GM23338 (cell line): ENCODE measurements at regions not wholly inside any gene's neighbourhood (a gene's known extent, or its start where the extent isn't known, plus 50 kb on each side); places are given as distances from the start of the nearest gene placed in this dataset.

Experiments used
- ATAC-seq: fragments of 200-7000 bp; cut with Tn5 transposase; 3 replicates; pipeline ENCODE4 v1.9.1; 2020
- DNase-seq: peaks from one replicate; pipeline ENCODE4 v3.0.0-alpha.2; 2015; ENCODE audit warnings: low spot score
- H2AFZ ChIP-seq: fragments of 200-600 bp; sonication (generic); 2 replicates; pipeline ENCODE4 v1.8.0; 2016; ENCODE audit warnings: antibody characterized with exemption, mild to moderate bottlenecking, moderate library complexity
- H3F3A ChIP-seq: fragments of 200-600 bp; sonication (generic); replicated peaks from 2 replicates; pipeline ENCODE4 v1.8.0; 2017; ENCODE audit warnings: antibody characterized with exemption, mixed run types, low read depth
- H3K27ac ChIP-seq: fragments of 200-600 bp; sonication (generic); 2 replicates; pipeline ENCODE4 v1.6.1; 2016; ENCODE audit warnings: low read depth
- H3K27me3 ChIP-seq: fragments of 200-600 bp; sonication (generic); 2 replicates; pipeline ENCODE4 v1.8.0; 2016; ENCODE audit warnings: mild to moderate bottlenecking, mixed run types, moderate library complexity; ENCODE audit not compliant: insufficient read depth
- H3K36me3 ChIP-seq: fragments of 200-600 bp; sonication (generic); 2 replicates; pipeline ENCODE4 v1.8.0; 2016; ENCODE audit warnings: mild to moderate bottlenecking; ENCODE audit not compliant: insufficient read depth
- H3K4me1 ChIP-seq: fragments of 200-600 bp; sonication (generic); 2 replicates; pipeline ENCODE4 v1.8.0; 2016; ENCODE audit warnings: mild to moderate bottlenecking, moderate library complexity; ENCODE audit not compliant: insufficient read depth
- H3K4me2 ChIP-seq: fragments of 200-600 bp; sonication (generic); 2 replicates; pipeline ENCODE4 v1.7.1; 2017; ENCODE audit warnings: mixed run types
- H3K4me3 ChIP-seq: fragments of 200-600 bp; sonication (generic); 2 replicates; pipeline ENCODE4 v1.6.1; 2016; ENCODE audit warnings: mixed run types
- H3K79me2 ChIP-seq: fragments of 200-600 bp; sonication (generic); replicated peaks from 2 replicates; pipeline ENCODE4 v1.8.0; 2017; ENCODE audit warnings: mild to moderate bottlenecking; ENCODE audit not compliant: insufficient read depth
- H3K9me2 ChIP-seq: fragments of 200-600 bp; sonication (generic); 2 replicates; pipeline ENCODE4 v1.8.0; 2017; ENCODE audit not compliant: insufficient read depth
- H4K20me1 ChIP-seq: fragments of 200-600 bp; sonication (generic); replicated peaks from 2 replicates; pipeline ENCODE4 v1.8.0; 2017; ENCODE audit warnings: mild to moderate bottlenecking; ENCODE audit not compliant: insufficient read depth
- H3K27ac Mint-ChIP-seq: 2 replicates; pipeline ENCODE4 v1.8.0; 2020; ENCODE audit warnings: inconsistent platforms, mild to moderate bottlenecking, moderate library complexity, mixed read lengths
- H3K27me3 Mint-ChIP-seq: 3 replicates; pipeline ENCODE4 v1.8.0; 2022; ENCODE audit warnings: low read depth, mild to moderate bottlenecking, moderate library complexity, mixed read lengths, inconsistent platforms; ENCODE audit not compliant: insufficient read depth, poor library complexity
- H3K36me3 Mint-ChIP-seq: 3 replicates; pipeline ENCODE4 v1.8.0; 2021; ENCODE audit warnings: low read depth, mild to moderate bottlenecking, inconsistent platforms, moderate library complexity, mixed read lengths
- H3K4me1 Mint-ChIP-seq: 3 replicates; pipeline ENCODE4 v1.8.0; 2020; ENCODE audit warnings: mild to moderate bottlenecking, inconsistent platforms, mixed read lengths
- H3K4me3 Mint-ChIP-seq: 3 replicates; pipeline ENCODE4 v1.8.0; 2021; ENCODE audit warnings: moderate library complexity, mild to moderate bottlenecking, inconsistent platforms, mixed read lengths
- H3K9me3 Mint-ChIP-seq: 3 replicates; pipeline ENCODE4 v1.8.0; 2020; ENCODE audit warnings: moderate library complexity, mild to moderate bottlenecking, inconsistent platforms, mixed read lengths
- CREB1 ChIP-seq: fragments of 250-450 bp; sonication (Bioruptor Pico); IDR thresholded peaks from 2 replicates; pipeline ENCODE4 v1.5.0; 2020; ENCODE audit warnings: low read depth, mild to moderate bottlenecking, moderate library complexity
- EZH2 ChIP-seq: fragments of 200-600 bp; sonication (generic); IDR thresholded peaks from one replicate; pipeline ENCODE4 v1.8.0; 2017; ENCODE audit warnings: antibody characterized with exemption, mild to moderate bottlenecking, low read depth; ENCODE audit not compliant: unreplicated experiment
- EZH2phosphoT487 ChIP-seq: fragments of 200-600 bp; sonication (generic); IDR thresholded peaks from one replicate; pipeline ENCODE4 v1.8.1; 2018; ENCODE audit warnings: antibody characterized with exemption; ENCODE audit not compliant: unreplicated experiment
- JUNB ChIP-seq: IDR thresholded peaks from one replicate; pipeline ENCODE4 v1.6.1; 2016; ENCODE audit warnings: antibody characterized with exemption; ENCODE audit not compliant: unreplicated experiment
- POLR2AphosphoS5 ChIP-seq: IDR thresholded peaks from 2 replicates; pipeline ENCODE4 v1.6.1; 2016; ENCODE audit warnings: antibody characterized with exemption, low read depth
- STAT1 ChIP-seq: IDR thresholded peaks from one replicate; pipeline ENCODE4 v1.6.1; 2016; ENCODE audit warnings: antibody characterized with exemption; ENCODE audit not compliant: unreplicated experiment
- ZNF114 ChIP-seq: fragments of 250-450 bp; sonication (Bioruptor Pico); IDR thresholded peaks from 2 replicates; pipeline ENCODE4 v1.5.0; 2020; ENCODE audit warnings: mild to moderate bottlenecking, moderate library complexity
- TF ChIP-seq, protein P1 (sequence below): IDR thresholded peaks from one replicate; pipeline ENCODE4 v1.6.1; 2018; ENCODE audit warnings: antibody characterized with exemption; ENCODE audit not compliant: unreplicated experiment
- TF ChIP-seq, protein P2 (sequence below): fragments of 250-450 bp; sonication (Bioruptor Pico); IDR thresholded peaks from 2 replicates; pipeline ENCODE4 v1.5.0; 2020; ENCODE audit warnings: mild to moderate bottlenecking, moderate library complexity

DNA sequence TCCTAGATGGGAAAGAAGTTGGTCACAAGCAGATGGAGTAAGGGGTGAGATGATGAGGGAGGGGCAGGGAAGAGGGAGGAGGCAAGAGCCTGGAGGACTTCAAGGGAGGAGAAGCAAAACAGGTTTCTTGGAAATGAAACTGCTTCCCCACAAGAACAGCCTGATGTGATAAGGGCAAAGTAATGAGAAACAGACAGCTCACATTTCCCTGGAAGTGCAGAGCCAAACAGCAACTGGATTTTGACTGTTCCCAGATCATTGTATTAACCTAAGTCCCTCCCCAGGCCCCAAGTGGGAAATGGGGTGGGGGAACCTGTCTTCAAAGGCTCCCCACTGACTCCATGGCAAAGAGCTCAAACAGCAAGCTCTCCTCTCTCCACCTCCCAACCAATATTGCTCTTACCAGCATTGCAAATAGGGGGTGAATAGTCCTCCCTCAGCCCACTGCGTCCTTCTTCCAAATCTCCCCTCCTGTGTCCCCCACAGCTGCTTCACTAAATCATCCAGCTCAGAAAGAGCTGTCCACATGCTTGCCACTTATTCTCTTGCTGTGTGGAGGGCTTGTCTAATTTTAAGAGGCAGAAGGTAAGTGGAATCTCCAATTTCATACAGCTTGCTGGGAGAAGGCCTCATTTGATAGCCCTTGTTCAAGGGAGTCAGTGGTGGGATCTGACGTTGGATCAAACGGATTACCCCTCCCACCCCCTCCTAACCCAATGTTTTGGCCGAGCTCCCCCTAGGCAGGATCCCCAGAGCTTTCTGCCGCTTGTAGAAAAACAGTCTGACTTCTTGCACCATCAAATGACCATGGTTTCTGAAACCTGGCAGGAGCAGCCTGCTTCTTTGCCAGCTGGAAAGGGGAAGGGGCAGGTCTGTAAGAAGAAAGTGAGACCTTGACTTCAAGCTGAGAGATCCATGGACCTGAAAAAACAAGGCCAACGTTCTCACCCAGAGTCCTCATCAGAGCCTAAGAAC, 56.3 kb upstream of the SMIM36 start:
- Histone ChIP-seq H3K36me3 (no peaks in the 10 kb centered on the region), H3K27ac (no peak overlapping the region), H3K9me2 (no peaks in the 10 kb centered on the region), H3K4me1 (peaks cover 4% of the 10 kb centered on the region; the same call in 1 of the 2 replicates), H3K4me2 (no peak overlapping the region; the same call in 1 of the 2 replicates), H3K4me3 (no peak overlapping the region), H3K27me3 (no peaks in the 10 kb centered on the region), H2AFZ (peak overlapping the region; percentile 32; the same call in 1 of the 2 replicates), H3F3A (no peaks in the 10 kb centered on the region), H4K20me1 (no peaks in the 10 kb centered on the region), H3K79me2 (no peaks in the 10 kb centered on the region)
- no peak overlapping the region for H3K4me3 Mint-ChIP-seq
- no peaks in the 10 kb centered on the region for H3K36me3 Mint-ChIP-seq
- no peak for TF ChIP-seq EZH2
- TF ChIP-seq, protein P1, sequence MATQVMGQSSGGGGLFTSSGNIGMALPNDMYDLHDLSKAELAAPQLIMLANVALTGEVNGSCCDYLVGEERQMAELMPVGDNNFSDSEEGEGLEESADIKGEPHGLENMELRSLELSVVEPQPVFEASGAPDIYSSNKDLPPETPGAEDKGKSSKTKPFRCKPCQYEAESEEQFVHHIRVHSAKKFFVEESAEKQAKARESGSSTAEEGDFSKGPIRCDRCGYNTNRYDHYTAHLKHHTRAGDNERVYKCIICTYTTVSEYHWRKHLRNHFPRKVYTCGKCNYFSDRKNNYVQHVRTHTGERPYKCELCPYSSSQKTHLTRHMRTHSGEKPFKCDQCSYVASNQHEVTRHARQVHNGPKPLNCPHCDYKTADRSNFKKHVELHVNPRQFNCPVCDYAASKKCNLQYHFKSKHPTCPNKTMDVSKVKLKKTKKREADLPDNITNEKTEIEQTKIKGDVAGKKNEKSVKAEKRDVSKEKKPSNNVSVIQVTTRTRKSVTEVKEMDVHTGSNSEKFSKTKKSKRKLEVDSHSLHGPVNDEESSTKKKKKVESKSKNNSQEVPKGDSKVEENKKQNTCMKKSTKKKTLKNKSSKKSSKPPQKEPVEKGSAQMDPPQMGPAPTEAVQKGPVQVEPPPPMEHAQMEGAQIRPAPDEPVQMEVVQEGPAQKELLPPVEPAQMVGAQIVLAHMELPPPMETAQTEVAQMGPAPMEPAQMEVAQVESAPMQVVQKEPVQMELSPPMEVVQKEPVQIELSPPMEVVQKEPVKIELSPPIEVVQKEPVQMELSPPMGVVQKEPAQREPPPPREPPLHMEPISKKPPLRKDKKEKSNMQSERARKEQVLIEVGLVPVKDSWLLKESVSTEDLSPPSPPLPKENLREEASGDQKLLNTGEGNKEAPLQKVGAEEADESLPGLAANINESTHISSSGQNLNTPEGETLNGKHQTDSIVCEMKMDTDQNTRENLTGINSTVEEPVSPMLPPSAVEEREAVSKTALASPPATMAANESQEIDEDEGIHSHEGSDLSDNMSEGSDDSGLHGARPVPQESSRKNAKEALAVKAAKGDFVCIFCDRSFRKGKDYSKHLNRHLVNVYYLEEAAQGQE, result no peak
- H3K9me3 Mint-ChIP-seq, result no peaks in the 10 kb centered on the region; the same call in 2 of the 3 replicates
- DNase-seq, result no peak
- H3K4me1 Mint-ChIP-seq, result peaks cover 26% of the 10 kb centered on the region
- ATAC-seq, result no peak
- H3K27me3 Mint-ChIP-seq, result peaks cover 4% of the 10 kb centered on the region
- H3K27ac Mint-ChIP-seq, result no peak overlapping the region

DNA sequence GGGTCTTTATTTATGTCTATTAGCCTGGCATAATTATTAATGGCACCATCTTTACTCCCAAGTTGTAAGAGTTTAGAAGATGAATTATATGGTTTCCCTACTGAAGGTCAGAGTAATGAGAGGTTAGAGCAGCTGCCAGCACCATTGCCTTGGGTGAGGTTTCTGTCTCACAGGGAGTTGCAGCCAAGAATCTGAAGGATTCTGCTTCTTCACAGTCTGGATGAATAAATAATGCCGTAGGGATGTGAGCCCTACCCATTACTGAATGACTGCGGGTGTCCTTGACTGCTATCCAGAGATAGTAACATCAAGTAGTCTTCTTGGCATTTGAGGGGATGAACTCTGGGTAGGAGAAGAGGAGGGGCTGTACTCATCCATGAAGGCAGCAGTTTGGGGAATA, 52.8 kb upstream of the SMIM36 start:
- Histone ChIP-seq H3K27ac (no peak overlapping the region), H3F3A (no peaks in the 10 kb centered on the region), H3K4me1 (peaks cover 13% of the 10 kb centered on the region; the same call in 1 of the 2 replicates), H3K4me3 (no peak overlapping the region), H4K20me1 (no peaks in the 10 kb centered on the region), H3K27me3 (no peaks in the 10 kb centered on the region), H3K79me2 (no peaks in the 10 kb centered on the region), H3K36me3 (no peaks in the 10 kb centered on the region), H3K9me2 (no peaks in the 10 kb centered on the region), H3K4me2 (no peak overlapping the region), H2AFZ (no peak overlapping the region)
- H3K4me3 Mint-ChIP-seq, result no peak overlapping the region
- no peak for TF ChIP-seq ZNF114
- TF ChIP-seq, protein P2, sequence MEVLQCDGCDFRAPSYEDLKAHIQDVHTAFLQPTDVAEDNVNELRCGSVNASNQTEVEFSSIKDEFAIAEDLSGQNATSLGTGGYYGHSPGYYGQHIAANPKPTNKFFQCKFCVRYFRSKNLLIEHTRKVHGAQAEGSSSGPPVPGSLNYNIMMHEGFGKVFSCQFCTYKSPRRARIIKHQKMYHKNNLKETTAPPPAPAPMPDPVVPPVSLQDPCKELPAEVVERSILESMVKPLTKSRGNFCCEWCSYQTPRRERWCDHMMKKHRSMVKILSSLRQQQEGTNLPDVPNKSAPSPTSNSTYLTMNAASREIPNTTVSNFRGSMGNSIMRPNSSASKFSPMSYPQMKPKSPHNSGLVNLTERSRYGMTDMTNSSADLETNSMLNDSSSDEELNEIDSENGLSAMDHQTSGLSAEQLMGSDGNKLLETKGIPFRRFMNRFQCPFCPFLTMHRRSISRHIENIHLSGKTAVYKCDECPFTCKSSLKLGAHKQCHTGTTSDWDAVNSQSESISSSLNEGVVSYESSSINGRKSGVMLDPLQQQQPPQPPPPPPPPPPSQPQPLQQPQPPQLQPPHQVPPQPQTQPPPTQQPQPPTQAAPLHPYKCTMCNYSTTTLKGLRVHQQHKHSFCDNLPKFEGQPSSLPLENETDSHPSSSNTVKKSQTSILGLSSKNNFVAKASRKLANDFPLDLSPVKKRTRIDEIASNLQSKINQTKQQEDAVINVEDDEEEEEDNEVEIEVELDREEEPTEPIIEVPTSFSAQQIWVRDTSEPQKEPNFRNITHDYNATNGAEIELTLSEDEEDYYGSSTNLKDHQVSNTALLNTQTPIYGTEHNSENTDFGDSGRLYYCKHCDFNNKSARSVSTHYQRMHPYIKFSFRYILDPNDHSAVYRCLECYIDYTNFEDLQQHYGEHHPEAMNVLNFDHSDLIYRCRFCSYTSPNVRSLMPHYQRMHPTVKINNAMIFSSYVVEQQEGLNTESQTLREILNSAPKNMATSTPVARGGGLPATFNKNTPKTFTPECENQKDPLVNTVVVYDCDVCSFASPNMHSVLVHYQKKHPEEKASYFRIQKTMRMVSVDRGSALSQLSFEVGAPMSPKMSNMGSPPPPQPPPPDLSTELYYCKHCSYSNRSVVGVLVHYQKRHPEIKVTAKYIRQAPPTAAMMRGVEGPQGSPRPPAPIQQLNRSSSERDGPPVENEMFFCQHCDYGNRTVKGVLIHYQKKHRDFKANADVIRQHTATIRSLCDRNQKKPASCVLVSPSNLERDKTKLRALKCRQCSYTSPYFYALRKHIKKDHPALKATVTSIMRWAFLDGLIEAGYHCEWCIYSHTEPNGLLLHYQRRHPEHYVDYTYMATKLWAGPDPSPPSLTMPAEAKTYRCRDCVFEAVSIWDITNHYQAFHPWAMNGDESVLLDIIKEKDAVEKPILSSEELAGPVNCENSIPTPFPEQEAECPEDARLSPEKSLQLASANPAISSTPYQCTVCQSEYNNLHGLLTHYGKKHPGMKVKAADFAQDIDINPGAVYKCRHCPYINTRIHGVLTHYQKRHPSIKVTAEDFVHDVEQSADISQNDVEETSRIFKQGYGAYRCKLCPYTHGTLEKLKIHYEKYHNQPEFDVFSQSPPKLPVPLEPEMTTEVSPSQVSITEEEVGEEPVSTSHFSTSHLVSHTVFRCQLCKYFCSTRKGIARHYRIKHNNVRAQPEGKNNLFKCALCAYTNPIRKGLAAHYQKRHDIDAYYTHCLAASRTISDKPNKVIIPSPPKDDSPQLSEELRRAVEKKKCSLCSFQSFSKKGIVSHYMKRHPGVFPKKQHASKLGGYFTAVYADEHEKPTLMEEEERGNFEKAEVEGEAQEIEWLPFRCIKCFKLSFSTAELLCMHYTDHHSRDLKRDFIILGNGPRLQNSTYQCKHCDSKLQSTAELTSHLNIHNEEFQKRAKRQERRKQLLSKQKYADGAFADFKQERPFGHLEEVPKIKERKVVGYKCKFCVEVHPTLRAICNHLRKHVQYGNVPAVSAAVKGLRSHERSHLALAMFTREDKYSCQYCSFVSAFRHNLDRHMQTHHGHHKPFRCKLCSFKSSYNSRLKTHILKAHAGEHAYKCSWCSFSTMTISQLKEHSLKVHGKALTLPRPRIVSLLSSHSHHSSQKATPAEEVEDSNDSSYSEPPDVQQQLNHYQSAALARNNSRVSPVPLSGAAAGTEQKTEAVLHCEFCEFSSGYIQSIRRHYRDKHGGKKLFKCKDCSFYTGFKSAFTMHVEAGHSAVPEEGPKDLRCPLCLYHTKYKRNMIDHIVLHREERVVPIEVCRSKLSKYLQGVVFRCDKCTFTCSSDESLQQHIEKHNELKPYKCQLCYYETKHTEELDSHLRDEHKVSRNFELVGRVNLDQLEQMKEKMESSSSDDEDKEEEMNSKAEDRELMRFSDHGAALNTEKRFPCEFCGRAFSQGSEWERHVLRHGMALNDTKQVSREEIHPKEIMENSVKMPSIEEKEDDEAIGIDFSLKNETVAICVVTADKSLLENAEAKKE, result no peak
- TF ChIP-seq EZH2, result no peak
- no peak for TF ChIP-seq STAT1
- no peak for TF ChIP-seq CREB1
- TF ChIP-seq JUNB, result no peak
- no peak for TF ChIP-seq POLR2AphosphoS5
- no peak for TF ChIP-seq EZH2phosphoT487
- ATAC-seq, result no peak
- no peaks in the 10 kb centered on the region for H3K9me3 Mint-ChIP-seq
- H3K4me1 Mint-ChIP-seq, result peaks cover 27% of the 10 kb centered on the region
- H3K36me3 Mint-ChIP-seq, result no peaks in the 10 kb centered on the region
- peaks cover 2% of the 10 kb centered on the region for H3K27me3 Mint-ChIP-seq
- H3K27ac Mint-ChIP-seq, result no peak overlapping the region
- no peak for DNase-seq
